BJ (cell line): ENCODE measurements at regions not wholly inside any gene's neighbourhood (a gene's known extent, or its start where the extent isn't known, plus 50 kb on each side); places are given as distances from the start of the nearest gene placed in this dataset.

Experiments
- CTCF ChIA-PET: fragments of 350-600 bp; formaldehyde crosslinking; extraction: SDS; loops from one replicate; lab custom pipeline; 2021; ENCODE audit warnings: antibody characterized with exemption, inconsistent platforms; lab: Yijun Ruan, JAX
- POLR2A ChIA-PET: fragments of 300-600 bp; sonication (Branson Sonifier 250); formaldehyde crosslinking; extraction: SDS; loops from one replicate; lab custom pipeline; 2021; ENCODE audit warnings: antibody characterized with exemption; lab: Charles Lee
- DNase-seq: peaks from one replicate; pipeline ENCODE4 v3.0.0-alpha.2; 2011; ENCODE audit warnings: low read depth
- H3K27me3 ChIP-seq: 2 replicates; pipeline ENCODE4 v1.6.0; 2011; ENCODE audit warnings: low read length; ENCODE audit not compliant: control insufficient read depth, insufficient read depth
- H3K36me3 ChIP-seq: 2 replicates; pipeline ENCODE4 v1.5.1; 2011; ENCODE audit warnings: low read length; ENCODE audit not compliant: control insufficient read depth, insufficient read depth
- H3K4me3 ChIP-seq: 2 replicates; pipeline ENCODE4 v1.5.1; 2011; ENCODE audit warnings: low read depth, mild to moderate bottlenecking, control low read depth, low read length
- TF ChIP-seq, protein P1 (sequence below): IDR thresholded peaks from 2 replicates; pipeline ENCODE4 v1.5.1; 2011; ENCODE audit warnings: low read depth, mild to moderate bottlenecking, control low read depth, inconsistent platforms, low read length, moderate library complexity; ENCODE audit not compliant: insufficient read depth

DNA sequence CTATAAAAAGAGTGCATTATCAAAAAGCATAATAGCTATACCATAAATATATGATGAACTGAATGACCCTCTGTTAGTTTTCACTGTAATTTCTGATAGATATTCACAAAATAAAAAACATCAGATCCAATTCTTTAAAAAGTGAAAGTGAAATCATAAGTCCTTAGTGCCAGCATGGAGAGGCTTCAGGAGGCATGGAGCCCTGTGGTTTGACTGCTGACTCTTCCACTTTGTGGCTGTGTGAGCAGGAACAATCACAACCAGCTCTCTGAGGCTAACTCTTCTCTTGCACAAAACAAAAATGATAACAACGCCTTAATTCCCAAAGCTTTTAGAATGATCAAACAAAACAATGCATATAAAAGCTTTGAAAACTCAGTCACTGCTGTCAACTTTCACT is 1143.9 kb downstream of the PDHA2 start:
- no peak for DNase-seq
- H3K4me3 ChIP-seq: no peak overlapping the region
- TF ChIP-seq, protein P1, sequence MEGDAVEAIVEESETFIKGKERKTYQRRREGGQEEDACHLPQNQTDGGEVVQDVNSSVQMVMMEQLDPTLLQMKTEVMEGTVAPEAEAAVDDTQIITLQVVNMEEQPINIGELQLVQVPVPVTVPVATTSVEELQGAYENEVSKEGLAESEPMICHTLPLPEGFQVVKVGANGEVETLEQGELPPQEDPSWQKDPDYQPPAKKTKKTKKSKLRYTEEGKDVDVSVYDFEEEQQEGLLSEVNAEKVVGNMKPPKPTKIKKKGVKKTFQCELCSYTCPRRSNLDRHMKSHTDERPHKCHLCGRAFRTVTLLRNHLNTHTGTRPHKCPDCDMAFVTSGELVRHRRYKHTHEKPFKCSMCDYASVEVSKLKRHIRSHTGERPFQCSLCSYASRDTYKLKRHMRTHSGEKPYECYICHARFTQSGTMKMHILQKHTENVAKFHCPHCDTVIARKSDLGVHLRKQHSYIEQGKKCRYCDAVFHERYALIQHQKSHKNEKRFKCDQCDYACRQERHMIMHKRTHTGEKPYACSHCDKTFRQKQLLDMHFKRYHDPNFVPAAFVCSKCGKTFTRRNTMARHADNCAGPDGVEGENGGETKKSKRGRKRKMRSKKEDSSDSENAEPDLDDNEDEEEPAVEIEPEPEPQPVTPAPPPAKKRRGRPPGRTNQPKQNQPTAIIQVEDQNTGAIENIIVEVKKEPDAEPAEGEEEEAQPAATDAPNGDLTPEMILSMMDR: no peak
- no peaks in the 10 kb centered on the region for H3K27me3 ChIP-seq
- ChIA-PET CTCF (no interaction called here), POLR2A (no interaction called here)
- H3K36me3 ChIP-seq: no peaks in the 10 kb centered on the region

DNA sequence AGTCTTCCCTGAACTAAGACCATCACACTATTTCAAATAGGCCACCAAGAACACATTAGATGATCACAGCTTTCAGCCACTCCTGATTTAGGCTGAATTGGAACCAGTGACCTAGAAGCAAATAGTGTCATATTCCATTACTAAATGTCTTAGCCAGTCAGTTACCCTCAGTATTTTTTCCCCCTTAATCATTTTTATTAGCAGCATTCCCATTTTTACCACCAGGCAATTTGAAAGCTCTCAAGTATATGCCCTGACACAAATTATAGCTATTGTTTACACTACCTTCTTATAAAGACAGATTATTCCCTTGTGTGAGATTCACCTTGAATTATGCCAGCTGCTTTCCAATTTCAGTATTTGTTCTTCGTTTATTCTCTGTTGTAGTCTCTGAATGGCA is 1146.9 kb downstream of the PDHA2 start:
- Histone ChIP-seq H3K27me3 (no peaks in the 10 kb centered on the region), H3K4me3 (no peak overlapping the region), H3K36me3 (no peaks in the 10 kb centered on the region)
- CTCF ChIA-PET: no interaction called here
- TF ChIP-seq, protein P1: no peak
- DNase-seq: no peak
- POLR2A ChIA-PET: no interaction called here

DNA sequence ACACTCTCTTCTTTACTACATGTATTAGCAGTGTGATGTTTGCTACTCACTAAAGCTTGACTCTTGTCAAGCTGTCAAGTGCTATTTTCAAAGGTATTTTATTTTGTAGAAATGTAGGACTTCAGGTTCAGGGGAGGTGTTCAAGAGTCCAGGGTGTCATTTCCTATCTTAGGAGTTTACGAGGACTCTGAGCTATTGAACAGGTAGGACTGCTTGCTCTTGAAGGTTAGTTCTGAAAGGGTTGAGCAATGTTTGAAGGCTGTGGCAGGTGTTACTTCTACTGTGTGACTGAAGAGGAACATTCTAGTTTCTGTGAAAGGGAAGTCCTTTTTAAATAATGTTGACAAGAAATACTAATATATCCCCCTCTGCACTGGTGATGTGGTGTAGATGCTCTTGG is 1151.2 kb downstream of the PDHA2 start:
- POLR2A ChIA-PET: no interaction called here
- Histone ChIP-seq H3K27me3 (no peaks in the 10 kb centered on the region), H3K4me3 (no peak overlapping the region), H3K36me3 (no peaks in the 10 kb centered on the region)
- CTCF ChIA-PET: no interaction called here
- TF ChIP-seq, protein P1: no peak
- no peak for DNase-seq

DNA sequence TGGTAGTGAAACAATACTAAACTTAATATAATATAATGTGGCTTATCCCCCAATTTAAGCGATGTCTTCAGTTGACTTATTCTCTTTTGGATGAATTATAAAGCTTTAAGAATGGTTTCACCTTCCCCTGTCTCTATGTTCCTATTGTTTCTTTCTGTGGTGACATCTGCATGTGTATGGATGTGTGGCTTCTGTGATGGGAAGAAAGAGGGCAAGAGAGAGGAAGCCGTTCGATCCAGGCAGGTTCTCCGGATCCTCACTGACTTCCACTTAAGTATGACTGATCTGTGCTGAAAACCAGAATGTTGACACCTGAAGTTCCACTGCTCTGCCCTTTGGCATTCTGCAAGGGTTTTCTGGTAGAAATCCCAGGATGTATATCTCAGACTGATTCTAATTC is 1150.8 kb downstream of the STPG2 start:
- no peak for DNase-seq
- TF ChIP-seq, protein P1: no peak
- no peaks in the 10 kb centered on the region for H3K36me3 ChIP-seq
- no peaks in the 10 kb centered on the region for H3K27me3 ChIP-seq
- ChIA-PET CTCF (no interaction called here), POLR2A (no interaction called here)
- H3K4me3 ChIP-seq: no peak overlapping the region

DNA sequence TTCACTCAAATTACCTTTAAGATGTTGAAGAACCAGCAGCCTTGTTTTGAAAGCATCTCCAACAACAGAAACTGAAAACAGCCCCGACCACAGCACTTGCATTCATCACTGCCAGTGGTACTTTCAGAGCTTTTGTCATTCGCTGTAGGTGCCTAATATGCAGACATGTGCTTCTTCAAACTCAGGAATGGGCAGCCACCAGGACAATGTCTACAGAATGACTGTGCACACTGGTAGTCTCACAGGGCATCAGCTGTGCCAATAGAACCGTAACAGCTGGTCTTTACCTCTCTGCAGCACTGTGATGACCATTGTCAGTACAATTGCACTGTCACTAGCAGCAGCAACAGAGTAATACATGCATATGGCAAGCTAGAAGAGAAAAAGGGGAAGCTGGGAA is 1149.7 kb downstream of the STPG2 start:
- no peak for DNase-seq
- ChIA-PET POLR2A (no interaction called here), CTCF (no interaction called here)
- Histone ChIP-seq H3K36me3 (no peaks in the 10 kb centered on the region), H3K4me3 (no peak overlapping the region), H3K27me3 (no peaks in the 10 kb centered on the region)
- TF ChIP-seq, protein P1: no peak
